ENCODE measurements at regions not wholly inside any gene's neighbourhood (a gene's known extent, or its start where the extent isn't known, plus 50 kb on each side); places are given as distances from the start of the nearest gene placed in this dataset.
A peak's percentile ranks its signal among the peaks of the same experiment; 100 is the strongest.
"Not testable (repeated sequence)": the region's sequence is repeated elsewhere in the genome, so short reads cannot be mapped to it uniquely, and the experiment has no call there.

GRCh38 chrY:21034151-21035061 is 278.5 kb downstream of the RPS4Y2 start:
- DNase-seq, result no peak

- not testable (repeated sequence) for DNase-seq
Measured at GRCh38 chrY:21037398-21037797, 281.5 kb downstream of the RPS4Y2 start.

GRCh38 chrY:21039811-21040210 is 283.9 kb downstream of the RPS4Y2 start:
- no peak for DNase-seq

- not testable (repeated sequence) for DNase-seq
Measured at GRCh38 chrY:21040711-21041110, 284.8 kb downstream of the RPS4Y2 start.

DNA sequence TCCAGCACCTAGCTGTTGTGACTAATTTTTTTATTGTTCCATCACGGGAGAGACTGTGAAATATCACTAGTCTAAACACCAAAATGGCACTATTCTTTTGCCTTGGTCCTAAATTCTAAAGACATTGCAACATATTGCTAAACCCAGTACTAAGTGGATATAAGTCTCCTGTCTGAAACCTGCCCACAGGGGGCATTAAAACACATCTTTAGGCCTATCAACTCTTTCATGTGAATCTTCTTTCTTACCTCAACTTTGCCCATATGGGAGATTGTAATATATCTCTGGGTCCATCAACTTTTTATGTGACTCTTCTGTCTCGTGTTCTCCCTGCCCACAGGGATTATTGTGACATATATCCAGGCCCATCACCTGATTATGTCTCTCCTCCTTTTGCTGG is 317.2 kb downstream of the RPS4Y2 start:
- DNase-seq, result peak; percentile 0

- DNase-seq, result no peak
Measured at GRCh38 chrY:21073641-21074260, 317.8 kb downstream of the RPS4Y2 start.

DNA sequence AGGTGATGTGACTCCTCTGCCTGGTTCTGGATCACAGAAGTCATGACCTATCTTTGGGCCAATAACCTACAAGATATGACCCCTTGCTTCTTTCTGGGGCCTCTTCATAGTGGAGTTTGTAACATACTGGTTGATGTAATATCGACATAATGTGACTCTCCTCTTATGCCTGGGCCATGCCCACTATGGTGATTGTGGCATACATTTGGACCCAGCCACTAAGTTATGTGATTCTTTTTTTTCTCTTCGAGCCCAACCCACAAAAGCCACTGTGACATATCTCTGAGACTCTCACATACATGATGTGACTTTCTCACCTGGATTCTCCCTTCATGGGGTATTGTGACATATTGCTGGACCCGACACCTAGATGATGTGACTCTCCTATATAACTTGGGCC is 319.8 kb downstream of the RPS4Y2 start:
- no peak for DNase-seq

DNA sequence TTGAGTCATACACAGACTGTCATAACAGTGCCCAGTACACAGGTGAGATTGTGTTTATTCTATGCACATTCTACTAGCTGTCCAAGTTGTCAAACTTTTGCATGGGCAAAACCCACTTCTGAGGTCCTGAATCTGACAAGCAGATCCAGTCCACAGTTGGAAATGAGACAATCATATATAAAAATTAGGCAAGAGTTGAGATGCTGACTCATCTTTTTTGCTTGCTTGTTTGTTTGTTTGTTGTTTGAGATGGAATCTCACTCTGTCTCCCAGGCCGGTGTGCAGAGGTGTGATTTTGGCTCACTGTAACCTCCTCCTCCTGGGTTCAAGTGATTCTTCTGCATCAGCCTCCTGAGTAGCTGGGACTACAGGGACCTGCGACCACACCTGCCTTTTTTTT is 323.8 kb downstream of the RPS4Y2 start:
- no peak for DNase-seq

GRCh38 chrY:21081640-21082611 is 326.0 kb downstream of the RPS4Y2 start:
- DNase-seq, result no peak

- no peak for DNase-seq
Measured at GRCh38 chrY:21082639-21083038, 326.7 kb downstream of the RPS4Y2 start.

- DNase-seq, result no peak
Measured at GRCh38 chrY:21091909-21092308, 336.0 kb downstream of the RPS4Y2 start.

DNA sequence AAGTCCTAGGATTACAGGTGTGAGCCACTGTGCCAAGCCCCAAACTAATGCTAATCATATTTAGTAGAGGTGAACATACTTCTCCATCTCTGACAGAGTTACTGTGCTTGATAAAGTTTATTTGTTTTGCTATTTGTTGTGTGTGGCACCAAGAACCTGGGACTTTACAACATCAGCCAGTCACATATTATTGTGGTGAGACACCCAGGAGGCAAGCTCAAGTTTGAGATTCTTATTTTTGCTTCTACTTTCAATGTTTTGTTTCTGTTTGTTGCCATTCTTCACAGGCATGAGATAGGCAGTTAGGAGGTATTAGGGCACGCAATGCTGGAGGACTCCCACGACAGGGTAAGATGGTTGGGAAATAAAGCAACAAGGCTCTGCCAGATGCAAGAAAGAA is 346.6 kb downstream of the RPS4Y2 start:
- no peak for DNase-seq

- DNase-seq, result no peak
Measured at GRCh38 chrY:21103885-21104284, 348.0 kb downstream of the RPS4Y2 start.

DNA sequence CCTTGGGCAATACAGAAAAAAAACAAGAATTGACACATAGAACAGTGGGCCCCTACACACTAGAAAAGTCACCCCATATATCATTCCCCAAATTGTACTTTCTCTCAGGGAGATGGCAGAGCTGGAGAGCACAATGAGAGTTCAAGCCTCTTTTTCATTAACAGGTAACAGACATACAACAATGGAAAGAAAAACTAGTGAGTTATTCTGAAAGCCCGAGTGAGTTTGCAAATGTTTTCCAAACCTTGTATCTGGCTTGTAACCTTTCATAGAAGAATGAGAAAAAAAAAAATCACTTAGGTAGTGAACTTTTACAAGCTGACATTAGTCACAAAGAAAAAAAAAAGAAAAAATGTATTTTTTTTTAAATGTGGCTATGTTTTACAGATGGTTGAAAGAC is 349.6 kb downstream of the RPS4Y2 start:
- no peak for DNase-seq

- DNase-seq, result no peak
Measured at GRCh38 chrY:21111313-21111712, 355.4 kb downstream of the RPS4Y2 start.

DNA sequence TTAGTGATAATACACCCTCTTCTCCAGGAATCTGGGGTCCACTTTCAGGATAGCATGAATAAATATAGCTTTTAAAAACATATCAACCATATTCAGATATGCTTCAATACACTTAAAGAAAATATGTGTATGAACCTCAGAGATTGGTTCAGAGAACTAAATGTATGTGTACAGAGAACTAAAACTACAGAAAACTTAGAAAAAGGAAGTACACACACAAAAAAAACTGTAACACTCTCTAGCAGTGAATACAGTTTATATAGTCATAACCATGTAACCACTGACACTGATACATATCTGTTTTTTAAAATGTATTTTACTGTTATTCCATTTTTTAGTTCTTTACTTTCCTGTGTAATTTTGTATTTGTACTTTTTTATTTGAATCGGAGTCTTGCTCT is 365.2 kb downstream of the RPS4Y2 start:
- no peak for DNase-seq

DNA sequence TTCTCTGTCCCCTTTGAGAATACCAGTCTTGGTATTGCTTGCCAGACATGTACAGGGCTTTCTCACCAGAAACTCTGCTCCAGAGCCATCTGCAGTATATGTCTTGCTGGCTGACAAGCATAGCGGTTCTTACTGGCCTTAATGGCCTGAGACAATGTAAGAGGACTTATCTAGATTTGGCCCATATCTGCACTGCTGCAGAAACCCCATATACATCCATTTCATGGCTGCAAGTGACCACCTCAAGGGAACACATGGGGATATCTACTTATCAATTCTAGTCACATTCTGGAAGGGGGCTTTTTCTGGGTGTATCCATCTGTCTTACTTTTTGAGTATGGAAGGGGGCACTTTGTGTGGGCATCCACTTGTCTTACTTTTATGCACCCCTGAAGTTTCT is 375.5 kb upstream of the RBMY1B start:
- no peak for DNase-seq

DNA sequence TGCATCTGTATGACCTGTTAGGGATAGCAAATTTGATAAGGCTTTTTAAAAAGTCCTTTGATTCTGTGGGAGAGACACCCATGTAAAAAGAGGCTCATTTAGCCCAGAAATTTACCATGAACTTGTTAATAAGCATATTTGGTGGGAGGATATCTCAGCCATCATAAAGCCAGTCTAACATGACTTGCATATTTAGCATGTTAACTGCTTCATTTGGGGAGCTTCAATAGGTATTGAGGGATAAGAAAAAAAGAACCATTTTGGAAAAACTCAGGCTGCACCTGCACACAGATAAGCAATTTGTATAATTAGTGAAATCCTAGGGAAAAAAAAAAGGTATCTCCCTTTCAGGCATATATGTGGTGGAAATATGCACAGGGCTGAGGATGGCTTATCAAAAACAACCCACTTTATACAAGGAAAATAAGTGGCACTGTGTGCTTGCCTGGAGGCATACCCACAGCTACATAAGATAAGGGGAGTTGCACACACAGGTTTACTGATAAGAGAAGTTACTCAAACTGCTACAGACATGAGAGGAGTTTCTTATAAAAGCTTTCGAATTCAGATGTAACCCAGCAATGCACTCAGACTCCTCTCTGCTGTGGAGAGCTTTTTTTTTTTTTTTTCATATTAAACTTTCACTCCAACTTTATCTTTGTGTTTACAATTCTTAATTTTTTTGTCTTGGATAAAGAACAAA is 372.9 kb upstream of the RBMY1B start:
- no peak for DNase-seq

GRCh38 chrY:21146331-21146730 is 364.8 kb upstream of the RBMY1B start:
- no peak for DNase-seq

DNA sequence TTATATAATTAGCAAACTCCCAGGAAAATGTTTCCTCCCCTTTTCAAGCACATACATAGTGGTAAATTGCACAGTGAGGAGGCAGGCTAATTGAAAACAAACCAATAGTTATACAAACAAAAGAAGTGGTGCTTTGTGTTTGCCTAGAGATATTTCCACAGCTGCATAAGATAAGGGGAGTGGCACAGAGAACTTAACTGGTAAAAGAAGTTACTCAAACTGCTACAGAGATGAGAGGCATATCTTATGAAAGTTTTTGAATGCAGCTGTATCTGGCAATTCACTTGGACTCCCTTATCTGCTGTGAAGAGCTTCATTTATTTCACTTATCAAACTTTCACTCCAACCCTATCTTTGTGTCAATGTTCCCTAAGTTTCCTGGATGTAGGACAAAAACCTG is 361.2 kb upstream of the RBMY1B start:
- DNase-seq, result no peak

DNA sequence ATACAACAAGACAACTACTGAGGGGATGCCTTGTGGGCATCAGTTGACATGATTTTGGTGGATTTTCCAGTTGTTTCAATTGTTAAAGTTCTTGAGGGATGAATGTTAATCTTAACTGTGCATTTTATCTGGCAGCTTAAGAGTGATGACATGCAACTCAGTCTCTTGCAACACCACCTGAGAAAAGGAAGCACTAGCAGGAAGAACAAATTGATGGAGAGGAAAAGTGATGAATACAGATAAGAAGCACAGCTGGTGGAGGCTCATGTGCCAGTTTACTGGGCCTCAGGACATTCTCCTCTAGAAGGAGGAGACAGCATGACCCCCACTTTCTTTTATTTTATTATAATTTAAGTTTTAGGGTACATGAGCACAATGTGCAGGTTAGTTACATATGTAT is 341.3 kb upstream of the RBMY1B start:
- DNase-seq, result no peak

- no peak for DNase-seq
Measured at GRCh38 chrY:21174697-21175463, 336.3 kb upstream of the RBMY1B start.

All from activated CD4-positive, alpha-beta T cell treated with anti-CD3 and anti-CD28 coated beads, Interleukin-2, amount 50 U/mL, for 1 hour (primary cell).